Stimulated activated naive CD8-positive, alpha-beta T cell treated with anti-CD3 and anti-CD28 coated beads, Interleukin-15, Interleukin-2, amounts not matched to agents 100 ng/mL and 50 ng/mL, for 24 hours (primary cell): ENCODE measurements at regions not wholly inside any gene's neighbourhood (a gene's known extent, or its start where the extent isn't known, plus 50 kb on each side); places are given as distances from the start of the nearest gene placed in this dataset.

ENCODE experiments used
- H3K27ac Mint-ChIP-seq: one replicate; pipeline ENCODE4 v1.8.0; 2021; ENCODE audit warnings: mild to moderate bottlenecking, mixed read lengths
- H3K27me3 Mint-ChIP-seq: one replicate; pipeline ENCODE4 v1.8.0; 2021; ENCODE audit warnings: mixed read lengths
- H3K36me3 Mint-ChIP-seq: one replicate; pipeline ENCODE4 v1.8.0; 2021; ENCODE audit warnings: low read depth, mixed read lengths
- H3K4me1 Mint-ChIP-seq: one replicate; pipeline ENCODE4 v1.8.0; 2021; ENCODE audit warnings: low read depth, mixed read lengths
- H3K4me3 Mint-ChIP-seq: one replicate; pipeline ENCODE4 v1.8.0; 2021; ENCODE audit warnings: mild to moderate bottlenecking, mixed read lengths
- H3K9me3 Mint-ChIP-seq: one replicate; pipeline ENCODE4 v1.8.0; 2021; ENCODE audit warnings: mixed read lengths

DNA sequence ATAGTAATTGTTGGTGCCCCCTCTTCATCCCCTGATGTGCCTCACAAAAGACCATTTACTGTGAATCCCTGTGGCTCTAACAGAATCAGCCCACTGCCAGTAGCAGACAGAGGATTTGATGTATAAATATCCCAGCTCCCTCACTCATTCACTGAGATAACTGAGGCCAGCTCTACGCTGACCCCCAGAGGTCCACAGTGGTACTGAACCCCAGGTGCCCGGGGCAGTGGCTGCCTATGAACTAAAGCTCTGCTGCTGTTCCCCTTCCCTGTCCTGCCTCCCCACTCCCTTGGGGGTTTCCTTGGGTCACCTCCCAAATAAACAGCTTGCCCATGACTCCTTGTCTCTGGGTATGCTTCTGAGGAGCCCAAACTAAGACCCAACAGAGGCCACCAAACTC is 295.8 kb downstream of the FOXL1 start:
- Mint-ChIP-seq H3K27ac (no peak overlapping the region), H3K36me3 (no peaks in the 10 kb centered on the region), H3K9me3 (no peaks in the 10 kb centered on the region), H3K4me1 (no peaks in the 10 kb centered on the region), H3K27me3 (peaks cover 36% of the 10 kb centered on the region), H3K4me3 (no peak overlapping the region)

DNA sequence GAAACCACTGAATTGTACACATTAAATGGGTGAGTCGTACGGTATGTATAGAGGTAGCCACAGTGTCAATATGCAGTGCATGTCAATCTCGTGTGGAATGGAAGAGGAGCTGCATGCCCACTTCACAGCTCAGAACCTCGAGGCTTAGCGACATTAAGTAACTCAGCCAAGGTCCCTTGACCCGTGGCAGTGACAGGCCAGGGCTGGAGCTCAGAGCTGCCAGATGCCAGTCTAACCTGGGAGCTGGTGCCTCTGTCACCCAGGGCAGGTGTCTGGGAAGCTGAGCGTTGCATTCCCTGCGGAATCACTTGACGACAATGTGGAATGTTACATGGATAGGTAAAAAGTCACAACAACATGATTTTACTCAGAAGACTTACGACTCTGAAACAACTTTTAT is 298.1 kb downstream of the FOXL1 start:
- H3K4me1 Mint-ChIP-seq = no peaks in the 10 kb centered on the region
- peaks cover 50% of the 10 kb centered on the region for H3K27me3 Mint-ChIP-seq
- no peaks in the 10 kb centered on the region for H3K9me3 Mint-ChIP-seq
- H3K27ac Mint-ChIP-seq = no peak overlapping the region
- H3K36me3 Mint-ChIP-seq = no peaks in the 10 kb centered on the region
- no peak overlapping the region for H3K4me3 Mint-ChIP-seq

DNA sequence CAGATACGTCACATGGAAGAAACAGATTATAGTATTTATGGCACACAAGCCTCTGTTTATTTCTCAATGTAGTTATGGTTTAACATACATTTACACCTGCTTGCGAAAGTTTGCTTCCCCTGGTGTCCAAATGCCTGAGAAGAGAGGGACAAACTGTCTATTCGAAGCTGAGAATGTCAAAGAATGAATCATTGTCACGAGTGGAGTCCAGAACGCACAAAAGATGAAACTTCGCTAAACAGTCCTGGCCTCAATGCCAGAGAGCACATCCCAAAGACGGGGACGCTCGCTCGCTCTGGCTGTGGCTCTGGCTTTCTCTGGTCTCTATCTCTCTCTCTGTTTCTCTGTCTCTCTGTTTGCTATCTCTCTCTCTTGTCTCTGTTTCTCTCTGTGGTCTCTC is 298.8 kb downstream of the FOXL1 start:
- H3K4me1 Mint-ChIP-seq = no peaks in the 10 kb centered on the region
- peaks cover 54% of the 10 kb centered on the region for H3K27me3 Mint-ChIP-seq
- no peak overlapping the region for H3K27ac Mint-ChIP-seq
- no peak overlapping the region for H3K4me3 Mint-ChIP-seq
- H3K9me3 Mint-ChIP-seq = no peaks in the 10 kb centered on the region
- no peaks in the 10 kb centered on the region for H3K36me3 Mint-ChIP-seq

DNA sequence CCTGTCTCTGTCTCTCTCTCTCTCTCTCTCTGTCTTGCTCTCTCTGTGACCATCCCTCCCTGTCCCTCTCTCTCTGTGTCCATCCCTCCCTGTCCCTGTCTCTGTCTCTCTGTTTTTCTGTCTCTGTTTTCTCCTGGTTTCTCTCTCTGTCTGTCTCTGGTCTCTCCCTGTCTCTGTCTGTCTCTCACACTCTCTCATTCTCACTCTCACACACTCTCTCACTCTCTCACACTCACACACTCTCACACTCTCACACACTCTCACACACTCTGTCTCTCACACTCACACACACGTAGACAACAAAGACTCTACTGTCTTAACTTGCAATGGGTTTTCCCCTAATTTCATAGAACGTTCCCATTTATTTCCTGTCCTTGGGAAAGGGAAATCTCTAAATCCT is 299.5 kb downstream of the FOXL1 start:
- Mint-ChIP-seq H3K27ac (no peak overlapping the region), H3K27me3 (peaks cover 55% of the 10 kb centered on the region)

DNA sequence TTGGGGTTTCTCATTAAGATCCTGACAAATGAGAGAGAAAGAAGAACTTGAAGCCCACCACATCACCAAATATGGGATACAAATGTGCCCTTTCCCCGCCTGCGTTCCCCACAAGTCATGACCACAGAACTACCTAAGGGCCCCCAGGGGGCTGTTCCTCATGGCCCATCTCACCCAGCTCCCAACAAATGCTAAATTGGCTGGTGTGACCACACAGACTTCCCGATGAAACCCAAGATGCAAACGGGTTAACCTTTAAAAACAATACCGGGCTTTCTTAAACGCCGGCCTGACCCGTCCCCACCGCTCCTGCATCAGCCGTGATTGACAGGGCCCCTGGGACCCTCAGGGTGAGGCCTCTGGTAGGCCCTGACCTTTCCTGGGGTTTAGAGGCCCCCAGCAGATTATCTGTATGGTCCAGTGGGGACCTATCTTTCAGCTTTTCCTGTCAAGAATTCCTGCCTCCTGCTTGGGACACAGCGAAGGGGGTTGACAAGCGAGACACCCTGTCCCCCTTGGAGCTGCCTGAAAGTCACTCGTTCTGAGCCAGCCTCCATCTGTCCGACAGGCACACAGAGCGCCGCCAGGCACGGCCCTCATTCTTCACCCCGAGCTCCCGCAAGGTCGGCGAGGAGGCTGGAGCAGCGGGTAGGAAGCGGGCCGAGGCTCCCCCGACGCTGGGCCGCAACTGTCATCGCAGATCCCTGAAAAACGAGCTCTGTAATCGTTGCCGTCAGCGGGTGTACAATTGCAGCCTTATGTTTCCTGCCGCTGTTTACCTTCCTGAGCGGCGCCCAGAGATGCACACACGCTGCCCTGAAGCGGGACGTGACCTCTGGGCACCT is 300.1 kb downstream of the FOXL1 start:
- H3K27ac Mint-ChIP-seq = no peak overlapping the region
- H3K4me1 Mint-ChIP-seq = no peaks in the 10 kb centered on the region
- no peaks in the 10 kb centered on the region for H3K36me3 Mint-ChIP-seq
- H3K27me3 Mint-ChIP-seq = peaks cover 56% of the 10 kb centered on the region
- H3K4me3 Mint-ChIP-seq = no peak overlapping the region
- no peaks in the 10 kb centered on the region for H3K9me3 Mint-ChIP-seq

More for the DNA sequence above, 299.5 kb downstream of the FOXL1 start:
- no peaks in the 10 kb centered on the region for H3K4me1 Mint-ChIP-seq
- no peaks in the 10 kb centered on the region for H3K36me3 Mint-ChIP-seq
- H3K4me3 Mint-ChIP-seq = no peak overlapping the region
- H3K9me3 Mint-ChIP-seq = no peaks in the 10 kb centered on the region

DNA sequence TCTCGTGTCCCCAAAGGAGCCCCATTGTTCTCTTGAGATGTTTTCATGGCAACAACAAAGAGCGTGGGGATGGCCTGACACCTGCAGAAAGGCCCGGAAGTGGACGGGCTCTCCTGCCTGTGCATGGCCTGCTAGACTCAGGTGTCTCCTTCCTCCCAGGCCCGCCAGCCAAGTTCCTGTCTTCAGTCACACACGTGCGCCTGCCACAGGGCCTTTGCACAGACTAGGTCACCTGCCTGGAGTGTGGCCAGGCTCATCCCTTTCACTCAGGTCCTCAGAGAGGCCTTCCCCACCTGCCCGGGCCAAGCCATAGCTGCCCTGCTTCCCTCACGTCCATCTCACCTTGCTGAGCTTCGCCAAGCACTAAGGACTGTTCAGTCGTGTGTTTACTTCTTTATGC is 300.9 kb downstream of the FOXL1 start:
- Mint-ChIP-seq H3K27me3 (peaks cover 53% of the 10 kb centered on the region), H3K36me3 (no peaks in the 10 kb centered on the region), H3K4me1 (no peaks in the 10 kb centered on the region), H3K27ac (no peak overlapping the region), H3K4me3 (no peak overlapping the region), H3K9me3 (no peaks in the 10 kb centered on the region)

DNA sequence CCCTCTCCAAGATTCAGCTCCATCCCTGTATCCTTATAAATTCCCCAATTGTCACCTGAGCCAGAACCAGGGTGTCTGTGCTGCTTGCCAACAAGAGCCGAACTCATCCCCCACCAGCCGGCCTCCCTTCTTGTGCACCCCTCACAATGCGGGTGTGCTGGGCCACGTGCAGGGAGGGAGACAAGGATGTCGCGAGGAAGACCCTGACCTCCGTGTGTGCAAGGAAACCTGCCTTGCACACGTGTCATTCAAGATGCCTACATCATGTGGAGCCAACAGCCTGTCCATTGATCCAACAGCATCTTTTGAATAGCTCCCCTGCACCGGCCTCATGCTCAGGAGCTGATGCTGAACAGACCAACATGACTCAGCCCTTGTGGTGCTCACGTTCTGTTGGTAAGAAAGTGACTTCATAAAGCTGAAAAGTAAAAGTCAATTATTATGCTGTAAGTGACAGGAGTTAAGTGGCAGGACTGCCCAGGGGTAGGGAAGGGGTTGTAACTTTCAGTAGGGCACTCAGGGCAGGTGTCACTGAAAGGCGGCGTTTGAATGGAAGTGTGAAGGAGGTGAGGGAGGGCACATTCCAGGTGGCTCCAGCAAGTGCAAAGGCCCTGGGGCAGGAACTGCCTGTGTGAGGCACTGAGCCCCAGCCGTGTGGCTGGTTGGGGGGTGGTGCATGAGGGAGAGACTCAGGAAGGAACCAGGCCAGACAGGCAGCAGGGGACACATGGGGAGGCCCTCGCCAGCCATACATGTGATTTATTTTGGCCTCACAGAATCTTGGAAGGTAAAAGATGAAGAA is 302.2 kb downstream of the FOXL1 start:
- no peak overlapping the region for H3K4me3 Mint-ChIP-seq
- H3K36me3 Mint-ChIP-seq = no peaks in the 10 kb centered on the region
- no peaks in the 10 kb centered on the region for H3K4me1 Mint-ChIP-seq
- H3K27me3 Mint-ChIP-seq = peaks cover 57% of the 10 kb centered on the region
- H3K9me3 Mint-ChIP-seq = no peaks in the 10 kb centered on the region
- no peak overlapping the region for H3K27ac Mint-ChIP-seq

DNA sequence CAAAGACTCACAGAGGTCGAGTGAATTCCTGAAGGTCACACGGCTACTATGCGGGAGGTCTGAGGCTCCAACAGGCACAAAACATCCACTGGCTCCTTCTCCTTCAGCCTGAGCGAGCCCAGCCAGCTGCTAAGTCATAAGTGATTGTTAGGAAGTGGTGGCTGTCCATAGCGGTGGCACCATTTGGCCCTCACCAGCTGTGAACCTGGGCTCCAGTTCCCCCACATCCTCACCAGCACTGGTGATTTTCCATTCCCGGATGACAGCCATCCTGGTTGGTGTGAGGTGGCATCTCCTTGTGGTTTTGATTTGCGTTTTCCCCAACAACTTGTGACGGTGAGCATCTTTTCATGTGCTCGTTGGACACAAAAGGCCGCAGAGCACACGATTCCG is 302.8 kb downstream of the FOXL1 start:
- no peak overlapping the region for H3K27ac Mint-ChIP-seq
- H3K4me3 Mint-ChIP-seq = no peak overlapping the region
- H3K9me3 Mint-ChIP-seq = no peaks in the 10 kb centered on the region
- H3K27me3 Mint-ChIP-seq = peaks cover 52% of the 10 kb centered on the region
- no peaks in the 10 kb centered on the region for H3K4me1 Mint-ChIP-seq
- no peaks in the 10 kb centered on the region for H3K36me3 Mint-ChIP-seq

DNA sequence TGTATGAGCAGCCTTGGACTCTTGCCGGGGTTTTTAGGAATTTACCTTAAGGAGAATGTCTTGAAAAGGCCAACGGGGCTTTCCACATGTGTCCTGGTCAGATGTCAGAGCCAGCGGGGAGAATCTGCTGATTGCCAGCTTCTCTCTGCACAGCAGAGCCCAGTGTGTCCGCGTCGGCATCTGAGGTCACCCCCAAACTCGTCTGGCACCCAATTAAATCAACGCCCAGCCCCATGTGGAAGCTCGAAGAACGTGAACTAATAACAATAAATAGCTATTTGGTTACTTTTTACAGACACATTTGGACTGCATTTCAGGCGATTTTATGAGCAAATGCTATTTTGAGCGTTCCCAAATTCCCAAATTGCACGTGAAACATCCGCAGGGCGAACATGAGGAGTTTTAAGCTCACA is 303.5 kb downstream of the FOXL1 start:
- Mint-ChIP-seq H3K9me3 (no peaks in the 10 kb centered on the region), H3K27ac (no peak overlapping the region), H3K27me3 (peaks cover 48% of the 10 kb centered on the region), H3K4me1 (no peaks in the 10 kb centered on the region), H3K36me3 (no peaks in the 10 kb centered on the region), H3K4me3 (no peak overlapping the region)

DNA sequence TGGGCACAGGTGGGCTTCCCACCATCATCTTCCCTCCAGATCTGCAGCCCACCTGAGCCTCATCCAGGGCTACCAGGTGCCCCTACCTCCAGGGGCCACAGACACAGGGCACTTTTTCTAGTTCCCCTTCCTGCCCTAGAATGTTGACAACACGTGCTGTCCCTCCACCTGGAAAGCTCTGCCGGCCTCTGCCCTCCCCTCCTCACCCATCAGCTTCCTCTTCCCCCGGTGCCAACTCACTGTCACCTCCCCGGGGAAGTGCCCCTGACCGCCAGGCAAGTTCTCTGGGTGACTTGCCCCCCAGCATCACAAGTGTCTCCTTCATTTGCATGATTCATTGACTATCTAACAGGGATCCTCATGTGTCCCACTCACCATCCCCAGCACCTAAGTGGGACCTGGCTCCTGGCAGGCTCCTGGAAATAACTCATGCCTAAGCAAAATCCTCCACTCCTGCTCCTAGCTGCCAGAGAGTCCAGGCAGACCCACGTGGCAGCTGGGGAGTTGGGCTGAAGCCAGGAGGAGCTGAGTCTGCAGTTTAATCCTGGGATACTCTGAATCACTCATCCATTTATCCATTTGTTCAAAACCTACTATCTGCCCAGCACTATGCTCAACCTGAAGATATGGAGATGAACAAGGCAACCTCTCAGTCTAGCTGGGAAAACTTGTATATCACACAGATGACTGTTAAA is 304.4 kb downstream of the FOXL1 start:
- H3K27me3 Mint-ChIP-seq = peaks cover 39% of the 10 kb centered on the region
- no peak overlapping the region for H3K4me3 Mint-ChIP-seq
- H3K27ac Mint-ChIP-seq = no peak overlapping the region
- H3K4me1 Mint-ChIP-seq = no peaks in the 10 kb centered on the region
- H3K9me3 Mint-ChIP-seq = no peaks in the 10 kb centered on the region
- H3K36me3 Mint-ChIP-seq = no peaks in the 10 kb centered on the region

DNA sequence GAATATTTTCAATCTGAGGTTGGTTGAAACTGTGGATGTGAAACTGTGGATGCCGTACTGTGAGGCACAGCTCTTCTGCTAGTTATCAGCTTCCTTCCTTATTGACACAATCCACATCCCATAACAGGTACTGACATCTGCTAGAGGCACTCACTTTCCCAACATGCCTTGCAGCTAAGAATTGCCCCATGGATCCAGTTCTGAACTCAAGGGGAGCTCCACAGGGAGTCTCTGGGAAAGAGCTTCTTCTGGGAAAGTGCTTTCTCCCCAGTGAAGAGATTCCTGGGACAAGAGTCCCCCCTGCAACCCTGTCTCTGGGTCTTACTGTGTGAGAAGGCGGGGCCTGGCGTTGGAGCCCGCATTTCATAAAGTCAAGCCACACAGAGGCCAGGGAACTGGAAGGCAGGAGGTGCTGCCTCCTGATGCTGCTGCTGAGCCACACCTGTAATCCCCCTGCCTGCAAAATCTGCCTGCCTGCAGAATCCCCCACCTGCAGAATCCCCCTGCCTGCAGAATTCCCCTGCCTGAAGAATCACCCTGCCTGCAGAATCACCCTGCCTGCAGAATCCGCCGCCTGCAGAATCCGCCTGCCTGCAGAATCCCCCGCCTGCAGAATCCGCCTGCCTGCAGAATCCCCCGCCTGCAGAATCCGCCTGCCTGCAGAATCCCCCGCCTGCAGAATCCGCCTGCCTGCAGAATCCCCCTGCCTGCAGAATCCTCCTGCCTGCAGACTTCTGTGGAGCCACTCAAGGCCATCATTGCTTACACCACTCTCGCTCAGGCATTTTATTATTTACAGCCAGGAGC is 305.4 kb downstream of the FOXL1 start:
- H3K4me3 Mint-ChIP-seq = no peak overlapping the region

DNA sequence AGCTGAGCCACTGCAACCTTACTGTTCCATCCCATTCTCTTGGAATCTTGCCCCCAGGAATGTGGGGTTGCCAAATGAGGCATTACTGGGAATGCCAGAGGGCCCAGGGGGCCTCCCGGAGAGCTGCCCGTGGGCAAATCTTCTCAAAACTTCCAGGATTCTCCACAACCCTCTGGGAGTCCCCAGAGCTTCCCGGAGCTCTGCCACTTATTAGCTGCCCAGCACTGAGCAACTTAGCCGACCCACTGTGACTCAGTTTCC is 306.0 kb downstream of the FOXL1 start:
- Mint-ChIP-seq H3K4me1 (no peaks in the 10 kb centered on the region), H3K36me3 (no peaks in the 10 kb centered on the region), H3K27ac (no peak overlapping the region), H3K9me3 (peaks cover 4% of the 10 kb centered on the region), H3K27me3 (peaks cover 28% of the 10 kb centered on the region), H3K4me3 (no peak overlapping the region)

More for the DNA sequence above, 305.4 kb downstream of the FOXL1 start:
- no peak overlapping the region for H3K27ac Mint-ChIP-seq
- no peaks in the 10 kb centered on the region for H3K4me1 Mint-ChIP-seq
- no peaks in the 10 kb centered on the region for H3K9me3 Mint-ChIP-seq
- no peaks in the 10 kb centered on the region for H3K36me3 Mint-ChIP-seq
- H3K27me3 Mint-ChIP-seq = peaks cover 31% of the 10 kb centered on the region

DNA sequence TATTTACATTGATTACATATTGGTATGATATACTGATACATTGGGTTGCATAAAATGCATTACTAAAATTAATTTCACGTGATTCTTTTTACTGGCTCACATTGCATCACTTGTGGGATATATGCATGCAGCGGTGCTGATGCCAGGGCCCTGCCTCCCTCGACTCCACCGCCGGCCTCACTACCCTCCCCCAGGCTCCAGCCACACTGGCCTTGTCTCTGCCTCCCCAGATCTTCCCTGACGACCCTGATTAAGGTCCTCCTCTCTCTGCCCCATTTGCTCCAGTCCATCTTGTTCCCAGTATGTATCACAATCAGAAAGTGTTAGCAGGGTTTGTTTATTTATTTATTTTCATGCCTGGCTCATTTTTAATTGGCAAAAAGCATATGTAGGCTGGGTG is 306.8 kb downstream of the FOXL1 start:
- peaks cover 20% of the 10 kb centered on the region for H3K27me3 Mint-ChIP-seq
- H3K27ac Mint-ChIP-seq = no peak overlapping the region
- H3K4me1 Mint-ChIP-seq = no peaks in the 10 kb centered on the region
- no peaks in the 10 kb centered on the region for H3K36me3 Mint-ChIP-seq
- H3K9me3 Mint-ChIP-seq = peaks cover 4% of the 10 kb centered on the region
- no peak overlapping the region for H3K4me3 Mint-ChIP-seq

DNA sequence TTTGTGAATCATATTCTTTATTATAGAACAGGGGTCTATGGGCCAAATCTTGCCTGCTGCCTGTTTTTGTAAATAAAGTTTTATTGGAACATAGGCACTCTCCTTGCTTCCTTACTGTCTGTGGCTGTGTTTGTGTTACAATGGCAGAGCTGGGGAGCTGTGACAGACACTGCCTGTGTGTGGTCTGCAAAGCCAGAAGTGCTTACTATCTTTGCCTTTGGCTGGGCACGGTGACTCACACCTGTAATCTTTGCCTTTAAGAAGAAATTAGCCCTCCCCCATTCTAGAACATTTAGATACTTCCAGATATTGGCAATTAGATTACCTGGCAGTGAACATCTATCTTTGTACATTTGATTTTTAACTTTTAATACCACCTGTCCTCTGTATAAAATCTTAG is 308.3 kb downstream of the FOXL1 start:
- no peak overlapping the region for H3K4me3 Mint-ChIP-seq
- no peak overlapping the region for H3K27ac Mint-ChIP-seq
- peaks cover 4% of the 10 kb centered on the region for H3K9me3 Mint-ChIP-seq
- no peaks in the 10 kb centered on the region for H3K4me1 Mint-ChIP-seq
- no peaks in the 10 kb centered on the region for H3K36me3 Mint-ChIP-seq
- peaks cover 15% of the 10 kb centered on the region for H3K27me3 Mint-ChIP-seq

DNA sequence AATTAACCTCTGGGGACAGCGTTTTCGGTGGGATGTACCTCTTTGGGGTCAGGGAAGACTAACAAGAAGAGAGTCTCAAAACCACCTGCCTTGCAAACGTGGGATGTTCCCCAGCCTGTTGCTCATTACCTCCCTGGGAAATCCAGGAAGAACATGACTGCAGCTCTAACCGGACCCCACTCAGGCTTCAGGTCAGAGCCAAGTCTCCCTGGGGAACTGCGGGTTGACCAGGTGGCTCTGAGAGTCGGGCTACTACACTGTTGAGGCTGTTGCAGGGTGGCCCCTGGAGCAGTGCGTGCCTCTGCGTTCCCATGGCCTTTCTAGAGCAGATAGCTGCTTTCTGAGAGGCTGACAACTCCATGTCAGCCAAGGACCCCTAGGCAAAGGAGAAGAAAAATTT is 309.1 kb downstream of the FOXL1 start:
- H3K36me3 Mint-ChIP-seq = no peaks in the 10 kb centered on the region
- H3K27me3 Mint-ChIP-seq = peaks cover 9% of the 10 kb centered on the region
- H3K9me3 Mint-ChIP-seq = peaks cover 4% of the 10 kb centered on the region
- H3K27ac Mint-ChIP-seq = no peak overlapping the region
- H3K4me3 Mint-ChIP-seq = no peak overlapping the region
- no peaks in the 10 kb centered on the region for H3K4me1 Mint-ChIP-seq
